HG03457 (cell line): ENCODE measurements at regions not wholly inside any gene's neighbourhood (a gene's known extent, or its start where the extent isn't known, plus 50 kb on each side); places are given as distances from the start of the nearest gene placed in this dataset.

Source experiments
- ATAC-seq: cut with Tn5 transposase; IDR thresholded peaks from one replicate; pipeline ENCODE4 v1.9.1; 2021; ENCODE audit warnings: moderate number of reproducible peaks; ENCODE audit not compliant: unreplicated experiment

DNA sequence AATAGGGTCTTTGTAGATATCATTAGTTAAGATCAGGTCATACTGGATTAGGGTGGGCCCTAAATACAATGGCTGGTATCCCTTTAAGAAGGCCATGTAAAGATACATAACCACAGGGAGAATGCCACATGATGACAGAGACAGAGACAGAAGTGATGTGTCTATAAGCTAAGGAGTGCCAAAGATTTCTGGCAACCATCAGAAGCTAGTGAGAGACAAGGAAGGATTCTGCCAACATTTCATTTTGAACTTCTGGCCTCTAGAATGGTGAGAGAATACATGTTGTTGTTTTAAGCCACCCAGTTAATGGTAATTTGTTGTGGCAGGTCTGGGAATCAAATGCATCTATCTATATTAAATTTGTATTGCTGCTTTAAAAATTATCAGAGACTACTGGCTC, 185.5 kb upstream of the CYRIA start:
- no peak for ATAC-seq

DNA sequence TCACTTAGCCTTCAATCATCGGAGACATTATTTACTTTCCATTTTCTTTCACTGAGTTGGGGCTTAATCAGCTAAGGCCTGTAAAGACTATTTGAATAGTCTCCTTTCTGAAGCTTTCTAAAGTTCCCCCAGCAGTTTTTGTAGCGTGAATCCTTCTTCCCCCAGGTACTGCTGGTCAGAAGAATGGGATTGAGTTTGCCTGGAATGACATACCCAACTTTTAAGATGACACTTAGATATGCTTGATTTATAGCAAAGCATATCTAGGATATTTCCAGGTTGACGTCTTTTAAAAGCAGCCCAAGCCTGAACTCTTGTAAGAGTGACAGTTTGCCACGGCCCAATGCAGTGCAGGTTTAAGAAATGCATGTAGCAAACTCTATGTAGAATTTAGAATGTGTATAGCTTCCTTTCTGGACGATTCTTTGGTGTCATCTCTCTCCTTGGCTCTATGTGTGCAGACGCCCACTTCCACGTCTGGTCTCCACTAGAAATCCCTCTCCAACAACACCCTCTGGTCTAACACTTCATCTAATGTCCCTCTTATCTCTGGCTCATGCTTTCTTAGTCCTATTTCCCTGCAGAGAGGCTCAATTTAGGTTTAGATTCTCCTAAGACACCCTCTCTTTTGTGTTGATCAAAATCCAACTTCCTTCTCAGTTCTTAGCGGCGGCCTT, 175.0 kb upstream of the CYRIA start:
- no peak for ATAC-seq

DNA sequence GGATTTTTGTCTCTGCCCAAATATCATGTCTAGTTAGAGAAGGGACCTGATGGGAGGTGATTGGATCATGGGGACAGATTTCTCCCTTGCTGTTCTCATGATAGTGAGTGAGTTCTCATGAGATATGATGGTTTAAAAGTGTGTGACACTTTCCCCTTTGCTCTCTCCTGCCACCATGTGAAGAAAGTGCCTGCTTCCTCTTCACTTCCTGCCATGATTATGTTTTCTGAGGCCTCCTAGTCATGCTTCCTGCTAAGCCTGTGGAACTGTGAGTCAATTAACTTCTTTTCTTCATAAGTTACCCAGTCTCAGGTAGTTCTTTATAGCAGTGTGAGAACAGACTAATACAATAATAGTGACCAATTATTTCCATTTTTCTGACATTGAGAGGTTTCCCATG, 167.3 kb upstream of the CYRIA start:
- ATAC-seq, result no peak

DNA sequence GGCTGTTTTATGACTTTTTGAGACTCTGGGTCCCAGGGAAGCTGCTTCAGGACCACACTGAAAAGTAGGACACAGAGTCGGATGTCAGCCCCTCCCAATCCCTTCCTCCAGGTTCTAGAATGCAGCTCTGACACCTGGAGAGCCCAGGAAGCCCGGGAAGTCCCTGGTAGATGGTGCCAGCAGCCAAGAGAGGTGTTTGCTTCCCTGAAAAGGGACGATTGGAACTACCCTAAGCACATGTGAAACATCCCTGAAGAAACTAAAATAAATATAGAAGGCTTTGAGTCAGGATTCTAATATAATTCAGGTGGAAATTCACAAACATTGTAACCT, 163.2 kb upstream of the CYRIA start:
- no peak for ATAC-seq

DNA sequence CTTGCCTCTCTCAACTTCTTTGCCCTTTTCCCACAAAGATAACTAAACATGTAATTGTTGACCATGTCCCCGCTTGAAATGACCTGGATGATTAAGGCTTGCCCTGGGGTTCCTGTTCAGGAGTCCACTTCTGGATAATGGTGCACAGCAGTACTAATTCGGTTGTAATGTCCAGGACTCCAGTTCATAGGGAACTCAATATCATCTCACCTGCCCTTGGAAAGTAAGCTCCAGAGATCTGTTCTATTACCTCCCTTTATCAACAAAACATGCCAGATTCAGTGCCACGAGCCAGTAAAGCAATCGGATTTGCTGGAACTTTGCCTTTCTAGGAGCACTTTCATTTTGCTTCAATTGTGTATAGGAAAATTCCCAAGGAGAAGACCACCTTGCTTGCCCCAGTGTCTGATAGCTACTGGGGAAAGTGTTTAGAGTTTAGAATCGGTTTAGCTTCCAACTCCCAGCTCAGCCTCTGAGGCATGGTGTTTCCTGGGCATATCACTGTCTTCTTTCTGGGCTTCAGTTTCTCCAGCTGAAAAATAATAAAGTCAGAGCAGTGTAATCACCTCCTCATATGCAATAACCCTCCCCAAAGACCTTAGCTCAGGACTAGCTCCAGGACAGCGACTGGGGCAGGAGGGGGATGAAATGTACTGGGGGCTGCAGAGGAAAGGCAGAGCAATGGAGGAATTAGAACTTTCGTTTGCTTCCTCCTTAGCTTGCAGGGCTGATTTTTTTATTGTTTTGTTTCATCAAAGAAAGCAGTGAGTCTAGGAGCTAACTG, 162.6 kb upstream of the CYRIA start:
- no peak for ATAC-seq

DNA sequence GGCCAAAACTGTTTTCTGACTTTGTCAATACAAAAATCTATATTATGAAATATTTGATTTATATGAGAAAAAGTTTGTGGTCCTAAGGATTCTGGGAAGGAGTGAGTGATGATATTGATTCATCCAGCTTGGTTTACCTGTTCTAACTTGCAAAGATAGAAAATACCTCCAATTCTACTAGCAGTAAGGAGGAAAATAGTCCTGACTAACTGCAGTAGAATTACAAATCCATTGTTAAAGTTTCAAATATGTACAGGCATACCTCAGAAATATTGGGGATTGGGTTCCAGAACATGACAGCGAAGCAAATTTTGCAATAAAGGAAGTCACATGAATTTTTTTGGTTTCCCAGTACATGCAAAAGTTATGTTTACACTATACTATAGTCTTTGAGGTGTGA, 158.8 kb upstream of the CYRIA start:
- no peak for ATAC-seq

DNA sequence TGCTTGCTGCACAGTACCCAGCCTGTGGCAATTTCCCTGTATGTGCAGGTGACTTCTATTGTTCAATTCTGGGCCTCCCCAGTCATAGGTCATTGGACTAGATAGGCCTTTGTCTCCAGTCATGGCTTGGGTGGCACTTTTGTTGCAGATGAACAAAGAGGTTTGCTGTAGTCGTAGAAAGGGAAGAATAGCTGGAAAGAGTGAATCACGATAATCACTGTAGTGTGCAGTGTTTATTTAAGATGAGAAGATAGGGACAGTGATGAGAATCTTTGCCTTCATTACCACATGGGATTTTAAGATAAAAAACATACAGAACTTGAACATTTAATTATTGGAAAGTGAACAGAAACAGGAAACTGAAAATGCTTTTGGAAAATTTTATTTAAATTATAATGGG, 156.1 kb upstream of the CYRIA start:
- no peak for ATAC-seq

DNA sequence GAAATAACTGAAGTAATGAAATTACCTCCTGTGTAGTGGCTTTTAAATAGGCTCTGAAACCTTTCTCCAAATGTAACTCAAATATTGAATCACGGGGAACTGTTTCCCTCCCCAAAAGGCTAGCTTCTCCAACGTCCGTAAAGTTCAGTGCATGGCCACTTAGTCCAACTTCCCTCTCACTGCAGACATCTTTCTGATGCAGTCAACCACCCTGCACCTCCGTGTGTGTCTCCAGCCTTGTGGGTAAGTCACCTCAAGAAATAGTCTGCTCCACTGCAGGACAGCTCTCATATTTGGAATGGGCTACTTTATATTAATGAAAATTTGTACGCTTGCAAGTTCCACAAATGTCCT, 152.5 kb upstream of the CYRIA start:
- no peak for ATAC-seq

DNA sequence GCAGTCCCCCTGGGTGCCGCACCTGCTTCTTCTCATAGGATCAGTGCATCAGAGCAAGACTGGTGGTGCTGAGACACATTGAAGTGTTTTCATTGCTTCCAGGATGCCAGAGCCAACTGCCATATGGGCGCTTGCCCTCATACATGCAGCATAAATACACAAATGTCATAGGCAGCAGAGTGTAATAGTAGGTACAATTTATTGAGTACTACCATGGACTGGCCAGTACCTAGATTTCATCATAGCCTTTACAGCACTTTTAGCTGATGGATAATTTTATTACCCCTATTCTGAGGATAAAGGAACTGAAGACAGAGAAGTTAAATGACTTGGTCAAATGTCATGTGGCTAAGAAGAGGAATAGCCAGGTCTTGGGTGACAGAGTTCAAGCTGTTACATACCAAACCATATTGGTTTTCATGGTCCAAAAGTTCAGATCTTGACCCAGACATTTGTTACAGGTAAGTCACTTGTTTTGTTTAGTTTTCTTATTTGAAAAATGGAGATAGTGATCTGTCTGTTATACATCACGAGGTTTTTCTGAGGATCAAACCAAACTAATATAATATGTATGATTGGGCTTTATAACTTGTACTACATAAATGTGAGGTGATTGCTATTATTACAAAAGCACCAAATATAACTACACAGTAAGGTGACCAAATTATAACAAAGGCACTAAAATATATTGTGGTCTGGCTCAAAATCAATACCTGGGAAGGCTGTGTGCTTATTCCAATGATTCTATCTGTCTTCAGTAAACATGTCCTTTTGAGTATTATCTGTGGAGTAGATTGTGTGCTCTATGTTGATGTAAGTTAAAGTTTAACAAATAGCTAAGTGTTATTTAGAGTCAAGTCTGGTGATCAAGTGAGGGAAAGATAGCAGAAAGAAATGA, 151.9 kb upstream of the CYRIA start:
- no peak for ATAC-seq

DNA sequence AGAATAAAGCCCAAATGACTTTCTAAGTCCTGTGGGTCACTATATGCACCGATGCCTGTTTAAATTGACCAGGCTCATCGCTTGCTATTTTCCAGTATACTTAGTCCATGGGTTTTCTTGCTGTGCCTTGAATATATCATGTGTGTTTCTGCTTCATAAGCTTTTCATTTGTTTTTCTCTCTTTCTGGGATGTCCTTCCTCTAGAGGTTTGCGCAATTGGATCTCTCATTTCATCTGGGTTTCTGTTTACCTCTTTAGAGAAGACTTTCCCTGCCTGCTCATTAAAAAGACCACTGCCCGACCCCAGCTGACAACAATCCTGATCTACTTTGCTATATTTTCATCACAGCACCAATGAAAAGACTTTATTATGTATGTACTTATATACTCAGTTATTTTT, 150.9 kb upstream of the CYRIA start:
- ATAC-seq, result no peak

DNA sequence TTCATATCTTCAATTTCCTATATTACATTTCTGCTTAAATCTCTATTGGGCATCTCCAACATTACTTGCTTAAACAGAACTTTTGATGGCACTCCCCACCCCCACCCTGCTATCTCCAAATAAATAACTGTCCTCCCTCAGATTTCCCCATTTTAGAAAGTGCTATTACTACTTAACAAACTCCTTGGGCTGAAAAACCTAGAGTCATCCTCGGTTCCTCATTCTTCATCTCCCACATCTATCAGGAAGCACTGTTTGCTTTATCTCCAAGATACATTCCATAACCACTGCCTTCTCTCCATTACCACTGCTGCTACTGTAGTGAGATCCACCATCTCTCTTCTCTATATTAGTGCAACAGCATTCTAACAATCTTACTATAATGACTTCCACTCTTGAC, 150.4 kb upstream of the CYRIA start:
- ATAC-seq, result no peak

DNA sequence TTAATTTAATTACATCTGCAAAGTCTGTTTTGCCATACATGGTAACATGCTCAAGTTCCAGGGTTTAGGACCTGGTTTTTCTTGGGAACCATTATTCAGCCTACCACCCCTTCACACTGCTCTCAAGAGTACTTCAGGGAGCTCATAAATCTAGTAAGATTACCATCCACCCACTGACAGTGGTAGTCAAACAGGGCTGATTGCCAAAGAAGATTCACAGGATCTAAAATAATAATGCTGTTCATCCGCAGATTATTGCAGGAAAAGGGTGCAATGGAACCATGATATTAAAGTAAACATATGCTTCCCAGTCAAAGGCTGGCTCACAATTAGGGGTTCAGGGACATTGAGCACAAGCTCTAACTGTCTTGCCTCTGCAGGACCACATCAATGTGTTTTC, 148.0 kb upstream of the CYRIA start:
- no peak for ATAC-seq

DNA sequence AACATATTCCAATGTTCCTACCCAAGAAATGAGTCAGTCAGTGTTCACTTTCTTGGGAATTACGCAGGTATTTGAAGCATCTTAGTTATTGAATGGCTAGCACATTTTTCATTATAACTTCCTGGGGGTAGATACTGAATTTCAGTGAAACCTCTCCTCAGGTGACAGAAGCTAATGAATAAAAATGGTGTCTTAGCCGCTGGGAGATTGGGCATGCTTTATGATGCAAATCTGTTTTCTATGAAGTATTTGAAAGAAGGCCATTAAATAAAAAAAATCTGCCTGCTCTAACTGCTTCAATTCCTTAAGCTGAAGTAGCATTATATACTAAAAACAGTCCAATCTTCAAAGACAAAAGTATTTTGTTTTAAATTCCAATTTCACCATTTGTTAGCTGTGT, 132.8 kb upstream of the CYRIA start:
- no peak for ATAC-seq

DNA sequence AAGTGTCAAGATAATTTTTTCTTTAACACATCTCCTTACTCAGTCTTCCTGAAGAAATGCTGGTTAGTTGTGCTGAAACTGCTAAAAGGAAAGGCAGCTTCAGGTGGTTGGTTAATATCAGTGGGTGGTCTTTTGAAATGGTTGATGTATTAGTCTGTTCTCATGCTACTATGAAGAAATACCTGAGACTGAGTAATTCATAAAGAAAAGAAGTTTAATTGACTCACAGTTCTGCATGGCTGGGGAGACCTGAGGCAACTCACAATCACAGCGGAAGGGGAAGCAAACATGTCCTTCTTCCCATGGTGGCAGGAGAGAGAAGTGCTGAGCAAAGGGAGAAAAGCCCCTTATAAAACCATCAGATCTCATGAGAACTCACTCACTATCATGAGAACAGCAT, 125.9 kb upstream of the CYRIA start:
- ATAC-seq, result no peak

DNA sequence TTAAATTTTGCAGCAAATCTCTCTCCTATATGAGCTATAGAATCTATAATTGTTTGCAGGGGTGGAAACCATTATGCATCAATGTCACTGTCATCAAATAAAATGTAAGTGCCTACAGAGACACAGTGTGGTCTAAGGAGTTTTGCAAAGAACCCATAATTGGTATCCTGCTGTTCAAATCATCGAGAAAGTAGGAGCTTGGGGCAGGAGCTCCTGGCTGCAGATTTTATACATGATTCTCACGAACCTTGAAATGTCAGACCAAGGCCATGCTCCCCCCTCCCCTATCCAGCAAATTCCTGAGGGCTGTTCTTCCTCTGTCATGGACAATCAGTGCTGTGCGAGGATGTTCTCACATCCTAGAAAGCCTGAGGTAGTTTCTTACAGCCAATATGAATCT, 119.5 kb upstream of the CYRIA start:
- ATAC-seq, result no peak

DNA sequence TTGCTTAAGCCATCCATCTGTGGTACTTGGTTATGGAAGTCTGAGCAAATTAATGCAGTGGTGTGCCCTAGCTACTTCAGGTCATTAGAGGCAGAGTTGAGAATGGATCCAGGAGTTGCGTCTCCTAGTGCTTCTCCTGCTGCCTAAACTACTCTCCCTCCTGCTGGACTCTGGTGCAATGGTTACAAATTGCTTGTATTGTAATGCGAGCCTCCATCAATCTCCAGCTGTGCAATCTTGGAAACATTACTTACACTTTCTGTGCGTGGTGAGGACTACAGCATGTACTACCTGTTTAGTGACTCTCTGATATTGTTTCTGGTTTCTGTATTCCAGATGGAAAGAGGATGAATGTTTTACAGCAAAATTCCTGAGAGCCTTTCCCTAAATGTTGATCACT, 119.0 kb upstream of the CYRIA start:
- no peak for ATAC-seq

DNA sequence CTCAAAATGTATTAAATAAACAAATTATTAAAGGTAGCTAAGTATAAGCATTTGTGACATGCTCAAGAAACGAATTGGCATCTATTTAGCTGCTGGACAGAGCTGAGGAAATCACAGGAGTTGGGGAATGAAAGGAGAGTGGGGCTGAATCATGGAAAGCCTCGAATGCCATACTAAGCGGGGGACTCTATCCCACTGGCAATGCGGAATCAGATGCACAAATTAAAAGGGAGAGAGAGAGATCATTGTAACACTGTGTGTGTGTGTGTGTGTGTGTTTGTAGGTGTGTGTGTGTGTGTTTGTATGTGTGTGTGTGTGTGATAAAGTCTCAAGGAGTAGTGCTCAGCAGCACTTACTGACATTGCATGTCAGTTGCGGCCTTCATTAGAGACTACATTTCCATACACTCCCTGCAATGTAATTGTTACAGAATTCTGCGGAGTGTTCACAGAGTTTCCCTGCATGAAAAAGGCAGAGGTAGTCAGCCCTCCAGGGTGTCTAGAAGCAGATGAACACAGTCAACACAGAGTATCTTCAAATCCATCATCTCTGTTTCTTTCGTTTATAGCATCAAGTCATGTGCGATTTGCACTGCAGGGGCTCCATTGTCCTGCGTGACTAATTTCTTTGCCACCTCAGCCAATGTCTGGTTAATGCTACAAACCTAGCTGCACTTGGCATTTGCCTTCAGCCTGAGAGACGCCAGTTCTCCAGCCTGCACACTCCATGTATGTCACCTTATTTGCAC, 111.7 kb upstream of the CYRIA start:
- ATAC-seq, result no peak

DNA sequence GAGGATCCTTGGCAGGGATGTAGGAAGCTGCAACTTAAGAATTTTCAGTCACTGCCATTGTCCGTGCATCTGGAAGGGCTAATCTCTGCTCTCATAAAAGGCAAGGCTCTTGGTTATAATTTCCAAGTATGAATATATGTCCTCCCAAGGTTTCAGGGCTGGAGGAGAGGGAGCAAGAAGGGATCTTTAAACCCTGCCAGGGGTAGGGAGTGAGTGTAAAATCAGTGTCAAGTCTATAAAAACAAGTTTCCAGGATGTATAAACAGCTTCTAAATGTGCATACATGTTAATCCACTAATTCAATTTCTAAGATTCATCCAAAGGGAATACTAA, 110.2 kb upstream of the CYRIA start:
- no peak for ATAC-seq

DNA sequence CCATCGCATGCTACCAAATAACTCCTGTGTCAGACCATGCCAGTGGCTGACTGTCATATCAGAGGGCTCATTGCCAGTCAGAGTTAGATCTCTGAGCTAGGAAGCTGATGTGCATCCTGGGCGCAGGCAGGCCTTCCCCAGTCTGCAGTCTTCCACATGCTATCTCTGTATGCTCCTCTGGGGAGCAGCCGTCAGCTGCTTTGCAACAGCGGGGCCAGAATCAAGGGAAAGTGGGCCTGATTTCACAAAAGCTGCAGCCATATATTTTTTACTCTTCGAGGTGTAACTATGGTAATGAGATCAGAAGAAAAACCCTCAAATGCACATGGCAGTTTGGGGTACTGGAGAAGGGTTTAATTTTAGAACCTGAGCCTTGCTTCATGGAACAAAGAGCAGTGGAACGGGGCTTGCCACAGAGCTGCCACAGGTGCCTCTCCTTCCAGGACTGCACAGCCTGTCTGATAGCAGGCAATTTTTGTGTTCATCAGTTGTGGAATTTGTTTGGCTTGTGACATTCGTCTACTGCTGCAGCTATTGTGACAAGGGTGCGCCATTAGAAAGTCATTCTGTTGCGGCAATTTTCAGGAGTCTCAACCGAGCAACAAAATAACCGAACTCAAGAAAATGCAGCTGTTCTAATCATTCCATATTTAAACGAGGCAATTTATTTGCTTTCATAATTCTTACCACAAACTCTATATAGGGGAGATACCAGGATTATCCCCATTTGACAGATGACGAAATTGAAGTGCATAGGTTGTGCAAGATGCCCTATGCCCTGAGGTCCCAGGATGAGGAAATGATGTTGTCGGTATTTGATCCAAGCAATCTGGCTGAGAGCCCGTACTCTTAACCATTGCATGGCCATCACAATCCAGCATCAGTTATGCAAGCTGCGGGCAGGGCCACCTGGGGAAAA, 109.6 kb upstream of the CYRIA start:
- ATAC-seq, result no peak

DNA sequence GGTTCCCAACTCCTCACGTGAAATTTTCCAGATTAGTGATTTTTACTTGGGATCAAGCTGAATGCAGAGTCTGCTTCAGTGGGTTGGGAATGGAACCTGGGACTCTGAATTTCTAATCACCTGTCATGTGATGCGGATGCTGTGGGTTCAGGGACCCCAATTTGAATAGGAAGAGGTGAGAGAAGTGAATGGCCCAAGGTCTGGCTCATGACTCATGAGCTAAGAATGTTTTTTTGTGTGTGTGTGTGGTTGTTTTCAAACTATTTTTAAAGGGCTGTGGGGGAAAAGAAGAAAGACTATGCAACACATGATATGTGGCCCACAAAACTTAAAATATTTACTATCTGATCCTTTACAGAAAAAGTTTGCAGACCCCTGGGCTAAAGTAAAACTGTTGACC, 108.5 kb upstream of the CYRIA start:
- ATAC-seq, result no peak
